Subcutaneous abdominal adipose tissue (tissue), 5 donors: ENCODE measurements at regions not wholly inside any gene's neighbourhood (a gene's known extent, or its start where the extent isn't known, plus 50 kb on each side); places are given as distances from the start of the nearest gene placed in this dataset.
"Not testable (repeated sequence)": the region's sequence is repeated elsewhere in the genome, so short reads cannot be mapped to it uniquely, and the experiment has no call there.

Experiments used
- H3K27ac ChIP-seq: one replicate; pipeline ENCODE4 v1.7.0; 2013; ENCODE audit warnings: low read depth, mild to moderate bottlenecking, inconsistent platforms, low read length, moderate library complexity
- H3K27me3 ChIP-seq, 5 donors: one replicate each; pipeline ENCODE4 v1.7.0; 2013; ENCODE audit warnings: low read length in 5 of 5, inconsistent platforms in 1 of 5; ENCODE audit not compliant: control insufficient read depth in 5 of 5, insufficient read depth in 4 of 5
- H3K36me3 ChIP-seq, 5 donors: one replicate each; pipeline ENCODE4 v1.7.0; 2013; ENCODE audit warnings: low read length in 5 of 5; ENCODE audit not compliant: control insufficient read depth in 5 of 5, insufficient read depth in 5 of 5
- H3K4me1 ChIP-seq, 5 donors: one replicate each; pipeline ENCODE4 v1.7.0; 2013; ENCODE audit warnings: low read length in 5 of 5, mild to moderate bottlenecking in 3 of 5, moderate library complexity in 1 of 5; ENCODE audit not compliant: control insufficient read depth in 5 of 5, insufficient read depth in 5 of 5
- H3K4me3 ChIP-seq, 5 donors: one replicate each; pipeline ENCODE4 v1.7.0; 2013; ENCODE audit warnings: low read length in 5 of 5, low read depth in 1 of 5
- H3K9ac ChIP-seq, 5 donors: one replicate each; pipeline ENCODE4 v1.7.0; 2013; ENCODE audit warnings: low read length in 5 of 5, mild to moderate bottlenecking in 4 of 5, moderate library complexity in 3 of 5
- H3K9me3 ChIP-seq, 5 donors: one replicate each; pipeline ENCODE4 v1.7.0; 2013; ENCODE audit warnings: low read length in 5 of 5; ENCODE audit not compliant: control insufficient read depth in 5 of 5
- donor health status: healthy.
- donor health status: healthy.
- donor health status: healthy.
- donor health status: healthy.
- donor health status: healthy.

DNA sequence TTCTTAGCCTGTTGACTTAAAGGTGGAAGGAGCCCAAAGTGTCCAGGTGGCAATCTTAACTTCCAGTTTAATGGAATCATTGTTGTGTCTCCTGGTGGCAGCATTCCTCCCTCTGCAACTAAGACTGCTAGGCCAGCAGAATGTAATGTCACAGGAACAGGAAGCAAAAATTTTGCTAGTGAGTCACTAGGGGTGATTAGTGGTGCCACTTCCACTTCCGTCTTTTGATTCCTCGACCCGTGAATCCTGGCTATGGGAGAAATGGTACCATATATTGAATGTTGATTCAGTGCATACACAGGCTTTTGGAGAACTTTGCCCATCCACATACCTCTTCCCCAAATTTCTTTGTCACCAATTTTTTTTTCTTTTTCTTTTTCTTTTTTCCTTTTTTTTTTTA is 661.4 kb downstream of the TAF11L14 start:
- not testable (repeated sequence) for H3K4me1 ChIP-seq, H3K27me3 ChIP-seq, H3K4me3 ChIP-seq, H3K9me3 ChIP-seq, H3K27ac ChIP-seq, H3K9ac ChIP-seq, H3K36me3 ChIP-seq

DNA sequence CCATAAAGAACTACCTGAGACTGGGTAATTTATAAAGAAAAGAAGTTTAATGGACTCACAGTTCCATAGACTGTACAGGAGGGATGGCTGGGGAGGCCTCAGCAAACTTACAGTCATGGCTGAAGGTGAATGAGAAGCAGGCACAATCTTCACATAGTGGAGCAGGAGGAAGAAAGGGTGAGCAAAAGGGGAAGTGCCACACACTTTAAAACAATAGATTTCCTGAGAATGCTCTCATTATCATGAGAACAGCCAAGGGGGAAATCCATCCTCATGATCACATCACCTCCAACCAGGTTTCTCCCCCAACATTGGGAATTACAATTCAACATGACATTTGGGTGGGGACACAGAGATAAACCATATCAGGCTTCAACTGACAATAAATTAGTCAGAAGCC is 664.9 kb downstream of the TAF11L14 start:
- Histone ChIP-seq H3K9me3 (no peaks in the 10 kb centered on the region), H3K27me3 (no peaks in the 10 kb centered on the region), H3K27ac (no peak overlapping the region), H3K4me1 (no peaks in the 10 kb centered on the region), H3K36me3 (no peaks in the 10 kb centered on the region), H3K9ac (no peak overlapping the region), H3K4me3 (no peak overlapping the region)

DNA sequence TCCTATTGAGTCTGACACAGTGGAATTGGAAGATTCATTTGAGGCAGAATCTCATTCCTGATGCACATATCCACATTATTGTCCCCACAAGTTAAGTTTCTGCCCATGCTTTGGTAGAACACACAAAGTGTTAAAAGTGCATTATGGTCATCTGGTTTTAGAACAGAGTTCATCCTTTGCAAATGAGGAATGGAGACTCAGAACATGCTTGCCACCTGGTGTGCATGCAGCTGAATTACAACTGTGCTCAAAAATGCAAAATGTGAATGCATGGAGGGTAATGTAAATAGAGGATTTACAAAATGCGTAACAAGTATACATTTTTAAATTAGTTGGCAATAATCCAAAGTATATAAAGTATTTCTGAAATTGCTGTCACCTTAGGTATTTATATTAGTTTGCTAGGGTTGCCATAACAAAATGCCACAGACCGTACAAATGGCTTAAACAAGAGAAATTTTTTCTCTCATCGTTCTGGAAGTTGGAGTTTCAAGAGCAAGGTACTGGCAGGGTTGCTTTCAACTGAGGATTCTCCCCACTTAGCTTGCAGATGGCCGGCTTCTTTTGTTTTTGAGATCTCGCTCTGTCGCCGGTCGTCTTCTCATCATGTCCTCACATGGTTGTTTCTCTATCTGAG is 671.1 kb downstream of the TAF11L14 start:
- no peak overlapping the region for H3K4me3 ChIP-seq
- no peaks in the 10 kb centered on the region for H3K36me3 ChIP-seq
- no peaks in the 10 kb centered on the region for H3K4me1 ChIP-seq
- H3K27ac ChIP-seq = no peak overlapping the region
- no peak overlapping the region for H3K9ac ChIP-seq
- no peaks in the 10 kb centered on the region for H3K9me3 ChIP-seq
- H3K27me3 ChIP-seq = no peaks in the 10 kb centered on the region

DNA sequence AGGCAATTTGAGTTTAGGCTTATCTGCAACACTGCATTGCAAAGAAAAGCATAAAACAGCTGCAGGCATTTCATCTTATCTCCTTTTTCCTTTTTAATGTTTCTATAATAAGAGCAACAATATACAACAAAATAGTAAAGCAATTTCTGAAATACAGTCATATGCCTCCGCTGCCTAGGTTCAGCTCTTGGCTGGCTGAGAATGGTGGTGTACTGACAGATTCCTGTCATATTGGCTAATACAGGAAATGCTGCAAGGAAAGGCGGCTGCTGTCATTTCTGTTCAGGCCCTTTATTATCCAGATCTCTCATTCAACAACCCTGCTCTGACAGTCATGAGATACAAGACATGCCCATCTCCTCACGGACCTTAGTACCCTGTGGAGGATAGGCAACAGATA is 677.0 kb downstream of the TAF11L14 start:
- Histone ChIP-seq H3K4me1 (no peaks in the 10 kb centered on the region), H3K9ac (no peak overlapping the region), H3K4me3 (no peak overlapping the region), H3K9me3 (no peaks in the 10 kb centered on the region), H3K36me3 (no peaks in the 10 kb centered on the region), H3K27ac (no peak overlapping the region), H3K27me3 (no peaks in the 10 kb centered on the region)

DNA sequence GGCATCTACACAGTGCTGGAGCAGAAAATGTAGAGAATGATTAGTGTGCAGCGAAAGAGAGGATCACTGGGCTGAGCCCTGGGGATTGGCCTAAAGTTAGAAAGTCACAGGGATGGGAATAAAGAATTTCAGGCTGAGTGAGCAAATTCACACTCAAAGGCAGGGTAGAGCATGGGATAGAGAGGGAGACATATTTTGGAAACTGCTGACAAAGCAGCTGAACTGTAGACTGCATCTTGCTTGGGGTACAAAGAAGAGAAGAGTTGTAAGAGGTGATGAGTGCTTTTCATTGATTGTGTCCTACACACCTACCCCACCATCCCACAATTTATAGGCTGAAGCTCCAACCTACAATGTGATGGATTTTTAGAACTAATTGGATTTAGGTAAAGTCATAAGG is 677.8 kb downstream of the TAF11L14 start:
- Histone ChIP-seq H3K27ac (no peak overlapping the region), H3K27me3 (no peaks in the 10 kb centered on the region), H3K9me3 (no peaks in the 10 kb centered on the region), H3K36me3 (no peaks in the 10 kb centered on the region), H3K4me3 (no peak overlapping the region), H3K9ac (no peak overlapping the region), H3K4me1 (no peaks in the 10 kb centered on the region)

DNA sequence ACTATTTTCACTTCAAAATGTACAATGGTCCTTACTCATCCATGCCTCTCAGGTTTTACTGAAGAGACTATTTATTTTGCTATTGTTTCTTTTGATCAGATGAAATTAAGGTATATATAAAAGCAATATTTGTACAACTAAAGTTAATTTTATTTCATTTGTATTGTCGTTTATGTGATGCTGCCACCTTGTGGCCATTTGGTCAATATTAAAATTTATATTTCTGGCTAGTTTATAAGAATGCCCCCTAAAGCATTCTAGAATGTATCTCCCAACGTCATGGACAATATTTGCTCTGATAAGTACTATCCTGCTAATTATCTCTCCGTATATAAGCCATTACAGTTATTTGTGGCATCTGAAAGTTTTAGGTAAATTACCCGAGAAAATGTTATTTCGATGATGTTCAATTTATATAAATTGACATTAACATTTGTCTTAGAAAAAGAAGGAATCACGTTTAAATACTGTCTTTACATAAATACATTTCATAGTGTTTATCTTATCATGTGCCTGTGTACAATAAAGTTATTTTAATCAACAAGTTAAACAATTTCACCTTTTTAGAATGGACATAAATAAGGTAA is 680.0 kb downstream of the TAF11L14 start:
- H3K27me3 ChIP-seq = no peaks in the 10 kb centered on the region
- no peaks in the 10 kb centered on the region for H3K4me1 ChIP-seq
- no peaks in the 10 kb centered on the region for H3K36me3 ChIP-seq
- H3K27ac ChIP-seq = no peak overlapping the region
- H3K4me3 ChIP-seq = no peak overlapping the region
- H3K9me3 ChIP-seq = no peaks in the 10 kb centered on the region
- H3K9ac ChIP-seq = no peak overlapping the region

DNA sequence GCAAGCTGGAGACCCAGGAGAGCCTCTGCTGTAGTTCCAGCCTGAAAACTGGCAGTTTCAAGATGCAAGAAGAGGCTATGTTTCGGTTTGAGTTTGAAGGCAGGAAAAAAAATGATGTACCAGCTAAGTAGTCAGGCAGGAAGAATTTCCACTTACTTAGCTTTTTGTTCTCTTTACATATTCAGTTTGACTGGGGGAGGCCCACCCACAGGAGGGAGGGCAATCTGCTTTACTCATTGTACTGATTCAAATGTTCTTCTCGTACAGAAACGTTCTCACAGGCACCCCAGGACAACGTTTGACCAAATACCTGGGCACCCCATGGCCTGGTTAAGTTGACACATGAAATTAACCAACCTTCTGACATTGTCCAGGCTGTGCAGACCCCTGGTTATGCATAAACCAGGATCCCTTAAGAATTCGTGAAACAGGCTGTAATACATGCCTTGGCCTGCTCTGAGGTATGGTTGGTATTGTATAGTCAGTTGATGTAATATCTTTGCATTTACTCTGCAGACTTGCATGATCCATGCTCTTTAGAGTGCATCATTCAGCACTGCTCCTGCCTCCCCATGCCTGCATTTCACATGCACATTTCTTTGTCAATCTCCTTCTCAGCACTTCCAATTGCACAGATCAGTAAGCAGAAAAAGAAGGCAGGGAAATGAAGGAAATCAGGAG is 687.1 kb downstream of the TAF11L14 start:
- Histone ChIP-seq H3K36me3 (no peaks in the 10 kb centered on the region), H3K9ac (no peak overlapping the region), H3K27me3 (no peaks in the 10 kb centered on the region), H3K9me3 (no peaks in the 10 kb centered on the region), H3K4me1 (no peaks in the 10 kb centered on the region), H3K4me3 (no peak overlapping the region), H3K27ac (no peak overlapping the region)

DNA sequence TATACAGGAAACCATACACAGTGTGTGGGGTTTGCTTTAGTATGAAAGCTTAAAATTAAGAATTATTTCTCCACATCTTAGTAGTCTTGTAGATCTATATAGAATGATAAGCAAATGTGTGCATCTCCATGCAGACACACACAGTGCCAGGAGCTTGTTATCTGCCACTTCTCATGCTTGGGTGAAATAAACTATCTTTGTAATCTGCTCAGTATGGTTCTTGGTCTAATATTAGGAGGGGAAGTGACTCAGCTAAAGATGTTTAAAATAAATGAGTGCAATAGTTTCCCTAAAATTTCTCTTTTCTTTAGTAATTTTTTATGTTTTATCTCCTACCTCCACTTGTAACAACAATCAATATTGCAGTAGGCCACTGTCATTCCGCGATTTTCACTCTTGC is 689.6 kb downstream of the TAF11L14 start:
- no peaks in the 10 kb centered on the region for H3K36me3 ChIP-seq
- no peak overlapping the region for H3K9ac ChIP-seq
- no peak overlapping the region for H3K4me3 ChIP-seq
- H3K27ac ChIP-seq = no peak overlapping the region
- H3K27me3 ChIP-seq = no peaks in the 10 kb centered on the region
- H3K4me1 ChIP-seq = no peaks in the 10 kb centered on the region
- H3K9me3 ChIP-seq = no peaks in the 10 kb centered on the region

DNA sequence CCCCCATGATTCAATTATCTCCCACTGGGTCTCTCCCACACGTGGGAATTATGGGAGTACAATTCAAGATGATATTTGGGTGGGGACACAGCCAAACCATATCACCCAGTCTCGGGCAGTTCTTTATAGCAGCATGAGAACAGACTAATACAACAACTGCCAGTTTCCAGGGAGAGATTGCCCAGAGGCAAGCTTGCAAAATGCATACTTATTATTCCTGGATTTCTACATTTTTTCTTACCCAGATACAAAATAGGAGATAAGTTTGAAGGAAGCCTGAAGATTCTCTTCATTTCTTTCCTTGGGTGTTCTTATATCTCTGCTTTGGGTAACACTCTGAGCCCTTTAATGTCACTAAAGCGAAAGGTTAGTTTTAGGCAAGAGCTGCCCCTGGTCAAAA is 691.2 kb downstream of the TAF11L14 start:
- Histone ChIP-seq H3K36me3 (no peaks in the 10 kb centered on the region), H3K4me1 (no peaks in the 10 kb centered on the region), H3K9me3 (no peaks in the 10 kb centered on the region), H3K9ac (no peak overlapping the region), H3K27ac (no peak overlapping the region), H3K4me3 (no peak overlapping the region), H3K27me3 (no peaks in the 10 kb centered on the region)

DNA sequence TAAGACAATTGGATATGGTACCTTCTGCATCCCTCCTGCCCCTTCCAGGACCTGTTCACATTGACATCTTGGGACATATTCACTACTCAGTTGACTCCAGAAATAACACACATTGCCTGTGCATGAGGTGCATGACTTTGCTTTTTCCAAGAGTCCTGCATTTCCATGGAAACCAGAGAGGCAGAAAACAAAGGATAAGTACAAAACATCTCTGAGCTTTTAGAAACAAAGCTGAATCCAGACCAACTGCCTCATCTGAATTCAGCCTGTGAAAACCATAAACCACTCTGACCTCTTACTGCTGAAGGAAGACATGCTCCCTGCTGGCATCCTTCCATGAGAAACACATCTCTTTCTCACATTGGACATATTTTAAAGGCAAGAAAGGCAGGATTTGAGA is 695.1 kb downstream of the TAF11L14 start:
- Histone ChIP-seq H3K9me3 (no peaks in the 10 kb centered on the region), H3K4me1 (no peaks in the 10 kb centered on the region), H3K36me3 (no peaks in the 10 kb centered on the region), H3K9ac (no peak overlapping the region), H3K4me3 (no peak overlapping the region), H3K27me3 (no peaks in the 10 kb centered on the region), H3K27ac (no peak overlapping the region)
